ENCODE measurements at regions not wholly inside any gene's neighbourhood (a gene's known extent, or its start where the extent isn't known, plus 50 kb on each side); places are given as distances from the start of the nearest gene placed in this dataset.

GRCh38 chr1:87684713-87685205 is 356.1 kb downstream of the LMO4 start:
- WGBS, result 47% methylated on average over 6 of the region's 6 CpGs
- TF ChIP-seq POLR2AphosphoS5 (IDR thresholded peaks at IDR 0.05) (no peak), POLR2A (IDR thresholded peaks at IDR 0.05) (no peak), EP300 (IDR thresholded peaks at IDR 0.05) (no peak)
- TF ChIP-seq, protein P1, sequence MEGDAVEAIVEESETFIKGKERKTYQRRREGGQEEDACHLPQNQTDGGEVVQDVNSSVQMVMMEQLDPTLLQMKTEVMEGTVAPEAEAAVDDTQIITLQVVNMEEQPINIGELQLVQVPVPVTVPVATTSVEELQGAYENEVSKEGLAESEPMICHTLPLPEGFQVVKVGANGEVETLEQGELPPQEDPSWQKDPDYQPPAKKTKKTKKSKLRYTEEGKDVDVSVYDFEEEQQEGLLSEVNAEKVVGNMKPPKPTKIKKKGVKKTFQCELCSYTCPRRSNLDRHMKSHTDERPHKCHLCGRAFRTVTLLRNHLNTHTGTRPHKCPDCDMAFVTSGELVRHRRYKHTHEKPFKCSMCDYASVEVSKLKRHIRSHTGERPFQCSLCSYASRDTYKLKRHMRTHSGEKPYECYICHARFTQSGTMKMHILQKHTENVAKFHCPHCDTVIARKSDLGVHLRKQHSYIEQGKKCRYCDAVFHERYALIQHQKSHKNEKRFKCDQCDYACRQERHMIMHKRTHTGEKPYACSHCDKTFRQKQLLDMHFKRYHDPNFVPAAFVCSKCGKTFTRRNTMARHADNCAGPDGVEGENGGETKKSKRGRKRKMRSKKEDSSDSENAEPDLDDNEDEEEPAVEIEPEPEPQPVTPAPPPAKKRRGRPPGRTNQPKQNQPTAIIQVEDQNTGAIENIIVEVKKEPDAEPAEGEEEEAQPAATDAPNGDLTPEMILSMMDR (IDR thresholded peaks at IDR 0.05), result no peak
- Histone ChIP-seq H3K9me3 (no peaks in the 10 kb centered on the region), H3K27ac (no peak overlapping the region), H3K4me1 (no peaks in the 10 kb centered on the region), H3K27me3 (no peaks in the 10 kb centered on the region), H3K36me3 (no peaks in the 10 kb centered on the region), H3K4me3 (peak overlapping the region; percentile 27)
- no peak for DNase-seq (ENCODE audit: low spot score in 2 of 2)

- Histone ChIP-seq H3K9me3 (no peaks in the 10 kb centered on the region), H3K4me3 (no peak overlapping the region), H3K4me1 (no peaks in the 10 kb centered on the region), H3K36me3 (no peaks in the 10 kb centered on the region), H3K27me3 (no peaks in the 10 kb centered on the region), H3K27ac (peak overlapping the region; percentile 25)
- TF ChIP-seq EP300 (IDR thresholded peaks at IDR 0.05), result no peak
- no peak for TF ChIP-seq POLR2A (IDR thresholded peaks at IDR 0.05)
- TF ChIP-seq, protein P1 (IDR thresholded peaks at IDR 0.05), result no peak
- TF ChIP-seq POLR2AphosphoS5 (IDR thresholded peaks at IDR 0.05), result no peak
- no peak for DNase-seq (ENCODE audit: low spot score in 2 of 2)
- 69% methylated on average over 16 of the region's 16 CpGs for WGBS
These were observed 356.8 kb downstream of the LMO4 start for GRCh38 chr1:87685311-87686135.

DNA sequence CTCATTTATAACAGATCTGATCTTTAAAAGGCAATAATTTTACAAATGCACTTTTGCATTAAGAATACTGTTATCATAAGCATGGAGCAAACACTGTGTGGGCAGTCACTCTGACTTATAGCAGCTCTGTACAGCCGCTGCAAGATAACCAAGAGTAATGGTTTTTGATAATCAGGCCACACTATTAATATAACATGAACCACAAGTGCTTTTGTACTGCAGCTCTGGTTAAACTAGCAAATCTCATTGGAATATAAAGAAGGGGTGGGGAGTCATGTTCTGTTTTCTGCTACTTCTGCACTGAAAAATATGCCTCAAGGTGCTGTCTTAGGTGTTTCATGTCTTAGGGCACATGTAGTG is 357.4 kb downstream of the LMO4 start:
- H3K27ac ChIP-seq, result no peak overlapping the region
- H3K4me3 ChIP-seq, result no peak overlapping the region
- no peaks in the 10 kb centered on the region for H3K36me3 ChIP-seq
- H3K27me3 ChIP-seq, result no peaks in the 10 kb centered on the region
- H3K9me3 ChIP-seq, result no peaks in the 10 kb centered on the region
- 85% methylated on average over 1 of the region's 1 CpG for WGBS
- H3K4me1 ChIP-seq, result no peaks in the 10 kb centered on the region
- TF ChIP-seq POLR2AphosphoS5 (IDR thresholded peaks at IDR 0.05) (no peak), POLR2A (IDR thresholded peaks at IDR 0.05) (no peak), EP300 (IDR thresholded peaks at IDR 0.05) (no peak)
- TF ChIP-seq, protein P1 (IDR thresholded peaks at IDR 0.05), result no peak
- no peak for DNase-seq (ENCODE audit: low spot score in 2 of 2)

- Histone ChIP-seq H3K9me3 (no peaks in the 10 kb centered on the region), H3K27me3 (no peaks in the 10 kb centered on the region), H3K4me1 (no peaks in the 10 kb centered on the region), H3K36me3 (no peaks in the 10 kb centered on the region), H3K27ac (no peak overlapping the region), H3K4me3 (no peak overlapping the region)
- TF ChIP-seq, protein P1 (IDR thresholded peaks at IDR 0.05), result no peak
- TF ChIP-seq POLR2AphosphoS5 (IDR thresholded peaks at IDR 0.05), result no peak
- WGBS, result 81% methylated on average over 1 of the region's 1 CpG
- DNase-seq (ENCODE audit: low spot score in 2 of 2), result no peak
These were observed 358.0 kb downstream of the LMO4 start for GRCh38 chr1:87686671-87687070.

DNA sequence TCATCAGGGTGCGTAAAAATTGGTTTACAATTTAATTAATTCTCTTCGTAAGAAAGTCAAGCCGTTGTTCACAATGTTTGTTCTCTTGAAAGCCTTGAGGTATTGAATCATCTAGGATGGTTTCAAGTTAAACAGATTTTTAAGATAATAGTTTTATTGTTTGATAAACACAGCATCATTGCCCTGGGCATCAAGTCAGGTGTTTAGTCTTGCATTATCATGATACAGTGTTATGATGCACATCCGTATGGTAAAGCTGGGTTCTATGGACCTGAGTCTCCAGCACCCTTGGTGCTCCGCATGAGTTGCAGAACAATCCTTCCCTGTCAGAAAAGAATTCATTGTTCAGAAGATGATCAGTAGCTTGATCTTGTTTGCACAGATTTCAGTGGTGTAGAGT is 359.5 kb downstream of the LMO4 start:
- DNase-seq (ENCODE audit: low spot score in 2 of 2), result no peak
- H3K36me3 ChIP-seq, result no peaks in the 10 kb centered on the region
- no peaks in the 10 kb centered on the region for H3K4me1 ChIP-seq
- 91% methylated on average over 5 of the region's 5 CpGs for WGBS
- no peaks in the 10 kb centered on the region for H3K9me3 ChIP-seq
- TF ChIP-seq POLR2AphosphoS5 (IDR thresholded peaks at IDR 0.05) (no peak), EP300 (IDR thresholded peaks at IDR 0.05) (no peak), POLR2A (IDR thresholded peaks at IDR 0.05) (no peak)
- TF ChIP-seq, protein P1 (IDR thresholded peaks at IDR 0.05), result no peak
- no peak overlapping the region for H3K27ac ChIP-seq
- no peak overlapping the region for H3K4me3 ChIP-seq
- H3K27me3 ChIP-seq, result no peaks in the 10 kb centered on the region

All from suprapubic skin (tissue), 4 donors.